H1 (cell line): ENCODE measurements at regions not wholly inside any gene's neighbourhood (a gene's known extent, or its start where the extent isn't known, plus 50 kb on each side); places are given as distances from the start of the nearest gene placed in this dataset.
"Not testable (repeated sequence)": the region's sequence is repeated elsewhere in the genome, so short reads cannot be mapped to it uniquely, and the experiment has no call there.

Experiments
- CTCF ChIP-seq, 3 experiments: IDR thresholded peaks; 1 replicate in 2 of 3; 2 replicates in 1 of 3; pipeline versions ENCODE4 v1.5.1 to v1.6.1; 2011; ENCODE audit warnings: low read length in 3 of 3, mild to moderate bottlenecking in 3 of 3, inconsistent platforms in 2 of 3, low read depth in 1 of 3, moderate library complexity in 1 of 3; ENCODE audit not compliant: insufficient read depth in 1 of 3; ENCODE audit errors: control extremely low read depth in 1 of 3
- JUND ChIP-seq: IDR thresholded peaks from 2 replicates; pipeline ENCODE4 v1.6.1; 2011; ENCODE audit warnings: mild to moderate bottlenecking, improper control_type of control experiment, low read length
- KDM4A ChIP-seq: IDR thresholded peaks from one replicate; pipeline ENCODE4 v1.7.1; 2012; ENCODE audit warnings: low read depth, mild to moderate bottlenecking, moderate library complexity, low read length, inconsistent platforms; ENCODE audit not compliant: severe bottlenecking
- MAX ChIP-seq: IDR thresholded peaks from 2 replicates; pipeline ENCODE4 v1.6.1; 2012; ENCODE audit warnings: inconsistent platforms
- USF2 ChIP-seq: IDR thresholded peaks from 2 replicates; pipeline ENCODE4 v1.6.1; 2011; ENCODE audit warnings: low read length, improper control_type of control experiment

- not testable (repeated sequence) for TF ChIP-seq USF2; MAX; CTCF (IDR thresholded peaks at IDR 0.05; ENCODE audit: control extremely low read depth in 1 of 3, insufficient read depth in 1 of 3, low read depth in 1 of 3, low read length in 3 of 3); KDM4A; JUND
Measured at GRCh38 chr21:13525015-13525414, 84.6 kb upstream of the POTED start.
